A673 (cell line): ENCODE measurements at regions not wholly inside any gene's neighbourhood (a gene's known extent, or its start where the extent isn't known, plus 50 kb on each side); places are given as distances from the start of the nearest gene placed in this dataset.

ENCODE experiments used
- EZH2 ChIP-seq: fragments of 200-600 bp; sonication (generic); IDR thresholded peaks from 2 replicates; pipeline ENCODE4 v1.6.1; 2017; ENCODE audit warnings: borderline replicate concordance, low read depth, mild to moderate bottlenecking, mixed read lengths, antibody characterized with exemption, low read length; ENCODE audit not compliant: poor library complexity, severe bottlenecking
- TF ChIP-seq, protein P1 (sequence below): fragments of 300-800, 200-600 bp; sonication (generic); conservative IDR thresholded peaks from 2 replicates; pipeline ENCODE4 v1.5.1; 2017; ENCODE audit warnings: low read depth, mild to moderate bottlenecking, antibody characterized with exemption, low read length, moderate library complexity, mixed read lengths

DNA sequence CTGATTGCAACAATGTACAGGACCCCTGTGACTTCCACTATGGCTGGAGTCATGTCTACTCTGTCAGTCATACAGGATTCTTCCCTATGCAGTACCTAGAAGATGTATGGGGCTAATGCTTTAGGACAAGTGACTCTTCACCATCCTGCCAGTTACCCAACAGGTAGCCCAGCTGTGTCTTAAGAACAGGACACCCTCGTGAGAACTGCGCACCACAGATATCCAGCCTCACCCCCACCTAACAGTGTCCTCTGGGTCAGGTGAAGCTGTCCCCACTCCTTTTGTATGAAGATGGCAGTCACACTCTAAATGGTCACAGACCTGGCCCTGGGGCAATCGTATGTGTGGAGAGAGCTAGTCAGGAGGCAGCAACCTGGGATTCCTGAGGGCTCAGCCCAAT is 191.6 kb downstream of the C6orf118 start:
- TF ChIP-seq, protein P1, sequence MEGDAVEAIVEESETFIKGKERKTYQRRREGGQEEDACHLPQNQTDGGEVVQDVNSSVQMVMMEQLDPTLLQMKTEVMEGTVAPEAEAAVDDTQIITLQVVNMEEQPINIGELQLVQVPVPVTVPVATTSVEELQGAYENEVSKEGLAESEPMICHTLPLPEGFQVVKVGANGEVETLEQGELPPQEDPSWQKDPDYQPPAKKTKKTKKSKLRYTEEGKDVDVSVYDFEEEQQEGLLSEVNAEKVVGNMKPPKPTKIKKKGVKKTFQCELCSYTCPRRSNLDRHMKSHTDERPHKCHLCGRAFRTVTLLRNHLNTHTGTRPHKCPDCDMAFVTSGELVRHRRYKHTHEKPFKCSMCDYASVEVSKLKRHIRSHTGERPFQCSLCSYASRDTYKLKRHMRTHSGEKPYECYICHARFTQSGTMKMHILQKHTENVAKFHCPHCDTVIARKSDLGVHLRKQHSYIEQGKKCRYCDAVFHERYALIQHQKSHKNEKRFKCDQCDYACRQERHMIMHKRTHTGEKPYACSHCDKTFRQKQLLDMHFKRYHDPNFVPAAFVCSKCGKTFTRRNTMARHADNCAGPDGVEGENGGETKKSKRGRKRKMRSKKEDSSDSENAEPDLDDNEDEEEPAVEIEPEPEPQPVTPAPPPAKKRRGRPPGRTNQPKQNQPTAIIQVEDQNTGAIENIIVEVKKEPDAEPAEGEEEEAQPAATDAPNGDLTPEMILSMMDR = no peak
- no peak for TF ChIP-seq EZH2
